ENCODE measurements at regions not wholly inside any gene's neighbourhood (a gene's known extent, or its start where the extent isn't known, plus 50 kb on each side); places are given as distances from the start of the nearest gene placed in this dataset.

DNA sequence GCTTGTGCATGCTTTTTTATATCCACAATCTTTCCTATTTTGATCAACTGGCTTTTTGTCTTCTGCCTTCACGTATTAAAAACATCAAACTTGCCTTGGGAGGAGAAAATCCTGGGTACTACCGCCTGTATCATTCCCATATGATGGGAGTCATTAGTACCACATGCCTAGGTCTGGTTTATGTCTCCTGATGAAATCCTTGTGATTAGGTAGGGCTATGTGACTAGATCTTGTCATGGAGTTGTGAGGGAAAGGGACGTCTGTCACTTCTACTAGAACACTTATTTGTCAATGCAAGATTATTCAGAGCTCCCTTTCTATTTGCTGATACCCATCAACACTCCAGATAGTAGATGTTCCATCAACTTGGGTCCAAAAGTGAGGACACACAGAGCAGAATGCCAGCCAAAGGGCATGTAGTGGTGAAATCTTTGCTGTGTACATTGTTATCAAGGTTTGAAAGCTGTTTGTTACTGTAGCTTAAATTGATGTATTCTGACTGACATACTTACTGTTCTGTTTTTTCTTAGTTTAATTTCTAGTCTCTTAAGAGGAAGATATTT is 621.8 kb upstream of the NR5A2 start:
- Histone ChIP-seq H3K4me1 (ENCODE audit: low read length) (peaks cover 39% of the 10 kb centered on the region), H3K9me3 (ENCODE audit: insufficient read depth, low read length) (no peaks in the 10 kb centered on the region), H2AFZ (ENCODE audit: low read depth, low read length) (no peak overlapping the region), H3K79me2 (ENCODE audit: low read length) (no peaks in the 10 kb centered on the region), H3K4me2 (ENCODE audit: low read length) (no peak overlapping the region), H3K27me3 (ENCODE audit: low read depth, low read length) (peaks cover 13% of the 10 kb centered on the region; the same call in 1 of the 2 replicates), H3K9ac (ENCODE audit: low read length) (no peak overlapping the region), H4K20me1 (ENCODE audit: insufficient read depth, low read length) (no peaks in the 10 kb centered on the region), H3K36me3 (replicated peaks; ENCODE audit: low read depth, low read length) (no peaks in the 10 kb centered on the region), H3K4me3 (ENCODE audit: low read length) (no peak overlapping the region), H3K27ac (ENCODE audit: low read length) (no peak overlapping the region)
- TF ChIP-seq, protein P1, sequence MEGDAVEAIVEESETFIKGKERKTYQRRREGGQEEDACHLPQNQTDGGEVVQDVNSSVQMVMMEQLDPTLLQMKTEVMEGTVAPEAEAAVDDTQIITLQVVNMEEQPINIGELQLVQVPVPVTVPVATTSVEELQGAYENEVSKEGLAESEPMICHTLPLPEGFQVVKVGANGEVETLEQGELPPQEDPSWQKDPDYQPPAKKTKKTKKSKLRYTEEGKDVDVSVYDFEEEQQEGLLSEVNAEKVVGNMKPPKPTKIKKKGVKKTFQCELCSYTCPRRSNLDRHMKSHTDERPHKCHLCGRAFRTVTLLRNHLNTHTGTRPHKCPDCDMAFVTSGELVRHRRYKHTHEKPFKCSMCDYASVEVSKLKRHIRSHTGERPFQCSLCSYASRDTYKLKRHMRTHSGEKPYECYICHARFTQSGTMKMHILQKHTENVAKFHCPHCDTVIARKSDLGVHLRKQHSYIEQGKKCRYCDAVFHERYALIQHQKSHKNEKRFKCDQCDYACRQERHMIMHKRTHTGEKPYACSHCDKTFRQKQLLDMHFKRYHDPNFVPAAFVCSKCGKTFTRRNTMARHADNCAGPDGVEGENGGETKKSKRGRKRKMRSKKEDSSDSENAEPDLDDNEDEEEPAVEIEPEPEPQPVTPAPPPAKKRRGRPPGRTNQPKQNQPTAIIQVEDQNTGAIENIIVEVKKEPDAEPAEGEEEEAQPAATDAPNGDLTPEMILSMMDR (IDR thresholded peaks at IDR 0.05; ENCODE audit: low read depth, low read length), result no peak
- no peak for TF ChIP-seq EZH2phosphoT487 (IDR thresholded peaks at IDR 0.05; ENCODE audit: low read depth)

DNA sequence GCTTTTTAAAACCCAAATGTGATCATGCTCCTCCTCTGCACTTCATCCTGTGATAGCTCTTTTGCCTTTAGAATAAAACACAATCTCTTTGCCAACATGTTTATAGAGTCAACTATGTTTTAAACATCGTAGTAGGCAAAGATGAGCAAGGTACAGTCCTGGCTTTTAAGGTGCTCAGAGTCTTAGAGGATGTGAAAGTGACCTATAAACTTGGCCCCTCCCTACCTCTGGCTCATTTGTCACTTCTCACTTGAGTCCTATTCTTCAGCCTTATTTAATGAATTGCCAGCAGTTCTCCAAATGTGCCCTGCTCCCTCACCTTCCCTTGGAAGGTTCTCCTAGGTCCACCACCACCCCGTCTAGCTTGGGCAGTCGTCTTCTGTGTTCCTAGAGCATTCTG is 617.0 kb upstream of the NR5A2 start:
- H3K36me3 ChIP-seq (replicated peaks; ENCODE audit: low read depth, low read length), result no peaks in the 10 kb centered on the region
- H2AFZ ChIP-seq (ENCODE audit: low read depth, low read length), result no peak overlapping the region

GRCh38 chr1:199411506-199411905 is 616.0 kb upstream of the NR5A2 start:
- H3K9ac ChIP-seq (ENCODE audit: low read length), result no peak overlapping the region
- H3K27me3 ChIP-seq (ENCODE audit: low read depth, low read length), result no peaks in the 10 kb centered on the region
- no peaks in the 10 kb centered on the region for H3K79me2 ChIP-seq (ENCODE audit: low read length)
- no peaks in the 10 kb centered on the region for H4K20me1 ChIP-seq (ENCODE audit: insufficient read depth, low read length)
- no peak overlapping the region for H3K27ac ChIP-seq (ENCODE audit: low read length)
- H3K4me2 ChIP-seq (ENCODE audit: low read length), result no peak overlapping the region
- H3K36me3 ChIP-seq (replicated peaks; ENCODE audit: low read depth, low read length), result no peaks in the 10 kb centered on the region
- H3K4me3 ChIP-seq (ENCODE audit: low read length), result no peak overlapping the region
- H3K4me1 ChIP-seq (ENCODE audit: low read length), result peaks cover 19% of the 10 kb centered on the region
- TF ChIP-seq, protein P1 (IDR thresholded peaks at IDR 0.05; ENCODE audit: low read depth, low read length), result no peak
- no peak for TF ChIP-seq EZH2phosphoT487 (IDR thresholded peaks at IDR 0.05; ENCODE audit: low read depth)
- no peaks in the 10 kb centered on the region for H3K9me3 ChIP-seq (ENCODE audit: insufficient read depth, low read length)
- no peak overlapping the region for H2AFZ ChIP-seq (ENCODE audit: low read depth, low read length)

More for the DNA sequence above, 617.0 kb upstream of the NR5A2 start:
- H3K9me3 ChIP-seq (ENCODE audit: insufficient read depth, low read length), result no peaks in the 10 kb centered on the region
- no peak overlapping the region for H3K9ac ChIP-seq (ENCODE audit: low read length)
- H3K4me2 ChIP-seq (ENCODE audit: low read length), result no peak overlapping the region
- H3K79me2 ChIP-seq (ENCODE audit: low read length), result no peaks in the 10 kb centered on the region
- H3K4me1 ChIP-seq (ENCODE audit: low read length), result peaks cover 21% of the 10 kb centered on the region
- no peak overlapping the region for H3K27ac ChIP-seq (ENCODE audit: low read length)
- H4K20me1 ChIP-seq (ENCODE audit: insufficient read depth, low read length), result no peaks in the 10 kb centered on the region
- no peak overlapping the region for H3K4me3 ChIP-seq (ENCODE audit: low read length)
- TF ChIP-seq, protein P1 (IDR thresholded peaks at IDR 0.05; ENCODE audit: low read depth, low read length), result no peak
- TF ChIP-seq EZH2phosphoT487 (IDR thresholded peaks at IDR 0.05; ENCODE audit: low read depth), result no peak
- H3K27me3 ChIP-seq (ENCODE audit: low read depth, low read length), result no peaks in the 10 kb centered on the region

GRCh38 chr1:199422206-199422605 is 605.3 kb upstream of the NR5A2 start:
- H2AFZ ChIP-seq (ENCODE audit: low read depth, low read length), result peak overlapping the region; percentile 7; the same call in 1 of the 2 replicates
- H3K9me3 ChIP-seq (ENCODE audit: insufficient read depth, low read length), result 0 out of 2 replicates have a peak, but pooled peaks cover 6% of the 10 kb centered on the region
- no peaks in the 10 kb centered on the region for H3K4me1 ChIP-seq (ENCODE audit: low read length)
- no peaks in the 10 kb centered on the region for H3K79me2 ChIP-seq (ENCODE audit: low read length)
- H3K27me3 ChIP-seq (ENCODE audit: low read depth, low read length), result no peaks in the 10 kb centered on the region
- H3K4me2 ChIP-seq (ENCODE audit: low read length), result no peak overlapping the region
- H3K4me3 ChIP-seq (ENCODE audit: low read length), result no peak overlapping the region
- no peak overlapping the region for H3K9ac ChIP-seq (ENCODE audit: low read length)
- no peak overlapping the region for H3K27ac ChIP-seq (ENCODE audit: low read length)
- no peaks in the 10 kb centered on the region for H3K36me3 ChIP-seq (replicated peaks; ENCODE audit: low read depth, low read length)
- TF ChIP-seq, protein P1 (IDR thresholded peaks at IDR 0.05; ENCODE audit: low read depth, low read length), result peak; percentile 42
- TF ChIP-seq EZH2phosphoT487 (IDR thresholded peaks at IDR 0.05; ENCODE audit: low read depth), result no peak
- H4K20me1 ChIP-seq (ENCODE audit: insufficient read depth, low read length), result no peaks in the 10 kb centered on the region

Measured in OCI-LY3 (cell line).